H1 (cell line): ENCODE measurements at regions not wholly inside any gene's neighbourhood (a gene's known extent, or its start where the extent isn't known, plus 50 kb on each side); places are given as distances from the start of the nearest gene placed in this dataset.

Source experiments
- CBX8 ChIP-seq: fragments of 300-800, 300-1000 bp; sonication (generic); IDR thresholded peaks from 2 replicates; pipeline ENCODE4 v1.7.1; 2016; ENCODE audit warnings: low read depth, low read length, borderline replicate concordance
- CTCF ChIP-seq, 3 experiments: IDR thresholded peaks; 1 replicate in 2 of 3; 2 replicates in 1 of 3; pipeline versions ENCODE4 v1.5.1 to v1.6.1; 2011; ENCODE audit warnings: low read length in 3 of 3, mild to moderate bottlenecking in 3 of 3, inconsistent platforms in 2 of 3, low read depth in 1 of 3, moderate library complexity in 1 of 3; ENCODE audit not compliant: insufficient read depth in 1 of 3; ENCODE audit errors: control extremely low read depth in 1 of 3
- POLR2A ChIP-seq, 2 experiments: IDR thresholded peaks; 1 replicate in 1 of 2; 2 replicates in 1 of 2; pipeline ENCODE4 v1.6.1; 2011; ENCODE audit warnings: low read depth in 2 of 2, low read length in 2 of 2, mild to moderate bottlenecking in 2 of 2; ENCODE audit errors: control extremely low read depth in 1 of 2
- SAP30 ChIP-seq: fragments of 300-600 bp; sonication (generic); IDR thresholded peaks from 2 replicates; pipeline ENCODE4 v1.7.1; 2012; ENCODE audit warnings: low read length, moderate library complexity, mild to moderate bottlenecking, inconsistent platforms; ENCODE audit not compliant: insufficient read depth, insufficient replicate concordance
- SRF ChIP-seq: IDR thresholded peaks from 2 replicates; pipeline ENCODE4 v1.6.1; 2011; ENCODE audit warnings: mild to moderate bottlenecking, low read depth, low read length, moderate library complexity

- TF ChIP-seq SAP30 (no peak), SRF (no peak), CTCF (IDR thresholded peaks at IDR 0.05; ENCODE audit: control extremely low read depth in 1 of 3, insufficient read depth in 1 of 3, low read depth in 1 of 3, low read length in 3 of 3) (no peak), POLR2A (IDR thresholded peaks at IDR 0.05; ENCODE audit: control extremely low read depth in 1 of 2, low read depth in 2 of 2, low read length in 2 of 2) (no peak), CBX8 (no peak)
These were observed 86.8 kb upstream of the CD55 start for GRCh38 chr1:207234690-207235089.
